ENCODE measurements at regions not wholly inside any gene's neighbourhood (a gene's known extent, or its start where the extent isn't known, plus 50 kb on each side); places are given as distances from the start of the nearest gene placed in this dataset.

- no peaks in the 10 kb centered on the region for H3K36me3 ChIP-seq
- peaks cover 71% of the 10 kb centered on the region for H3K27me3 ChIP-seq
- H3K4me1 ChIP-seq (ENCODE audit: control insufficient read depth in 1 of 2, insufficient read depth in 1 of 2, low read depth in 1 of 2, low read length in 1 of 2) = no peaks in the 10 kb centered on the region
- no peak overlapping the region for H3K27ac ChIP-seq
- no peaks in the 10 kb centered on the region for H3K9me3 ChIP-seq
- no peak for TF ChIP-seq CTCF (IDR thresholded peaks at IDR 0.05)
- no peak overlapping the region for H3K4me3 ChIP-seq (ENCODE audit: low read depth in 1 of 2, low read length in 1 of 2)
Observed at GRCh38 chr11:33488971-33489370, 211.7 kb downstream of the C11orf91 start.

DNA sequence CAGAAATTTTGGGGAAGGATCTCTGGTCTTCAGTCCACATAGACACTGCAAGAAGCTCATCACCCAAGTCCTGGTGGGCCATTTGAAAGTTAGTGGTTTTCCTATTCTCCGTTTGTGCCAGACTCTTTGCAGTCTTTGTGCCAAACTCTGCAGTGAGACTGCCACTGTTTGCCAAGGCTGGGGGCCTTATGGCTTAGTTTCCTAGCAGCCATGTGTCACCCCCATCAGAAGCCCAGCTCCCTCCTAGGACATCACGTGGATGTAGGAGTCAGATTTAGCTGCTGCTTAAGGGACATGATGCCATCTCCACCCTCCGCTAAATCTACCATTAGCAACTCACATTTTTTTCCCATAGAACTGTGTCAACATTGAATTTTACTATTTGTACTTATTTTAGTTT is 220.0 kb downstream of the C11orf91 start:
- TF ChIP-seq CTCF (IDR thresholded peaks at IDR 0.05) = no peak
- no peaks in the 10 kb centered on the region for H3K9me3 ChIP-seq
- peaks cover 84% of the 10 kb centered on the region for H3K27me3 ChIP-seq
- no peaks in the 10 kb centered on the region for H3K4me1 ChIP-seq (ENCODE audit: control insufficient read depth in 1 of 2, insufficient read depth in 1 of 2, low read depth in 1 of 2, low read length in 1 of 2)
- no peak overlapping the region for H3K4me3 ChIP-seq (ENCODE audit: low read depth in 1 of 2, low read length in 1 of 2)
- no peak overlapping the region for H3K27ac ChIP-seq
- H3K36me3 ChIP-seq = no peaks in the 10 kb centered on the region

DNA sequence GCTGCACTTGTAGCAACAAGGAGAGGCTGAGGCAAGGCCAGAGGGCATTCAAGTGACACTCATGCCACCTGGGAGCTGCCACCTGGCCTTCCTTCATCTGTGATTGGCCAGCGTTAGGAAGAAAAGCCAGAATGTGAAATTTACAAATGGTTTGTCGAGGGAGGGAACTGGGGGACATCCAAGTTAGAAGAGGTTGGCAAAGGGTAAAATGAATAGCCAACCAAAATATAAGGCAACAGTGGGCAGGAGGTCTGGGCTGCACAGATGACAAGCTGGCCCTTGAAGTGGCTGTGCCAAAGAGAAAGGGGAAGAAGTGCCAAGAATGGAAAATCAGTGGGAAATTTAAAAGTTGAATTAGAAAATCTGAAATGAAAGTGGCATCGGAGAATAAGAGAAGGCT is 221.4 kb downstream of the C11orf91 start:
- Histone ChIP-seq H3K27me3 (peaks cover 89% of the 10 kb centered on the region), H3K4me1 (ENCODE audit: control insufficient read depth in 1 of 2, insufficient read depth in 1 of 2, low read depth in 1 of 2, low read length in 1 of 2) (no peaks in the 10 kb centered on the region), H3K27ac (no peak overlapping the region), H3K9me3 (no peaks in the 10 kb centered on the region), H3K4me3 (ENCODE audit: low read depth in 1 of 2, low read length in 1 of 2) (no peak overlapping the region), H3K36me3 (no peaks in the 10 kb centered on the region)
- no peak for TF ChIP-seq CTCF (IDR thresholded peaks at IDR 0.05)

GRCh38 chr11:33478111-33478573 is 221.0 kb downstream of the HIPK3 start:
- Histone ChIP-seq H3K36me3 (no peaks in the 10 kb centered on the region), H3K27ac (no peak overlapping the region), H3K4me1 (ENCODE audit: control insufficient read depth in 1 of 2, insufficient read depth in 1 of 2, low read depth in 1 of 2, low read length in 1 of 2) (no peaks in the 10 kb centered on the region), H3K9me3 (no peaks in the 10 kb centered on the region), H3K27me3 (peaks cover 92% of the 10 kb centered on the region), H3K4me3 (ENCODE audit: low read depth in 1 of 2, low read length in 1 of 2) (no peak overlapping the region)
- no peak for TF ChIP-seq CTCF (IDR thresholded peaks at IDR 0.05)

GRCh38 chr11:33476945-33477606 is 219.9 kb downstream of the HIPK3 start:
- H3K4me1 ChIP-seq (ENCODE audit: control insufficient read depth in 1 of 2, insufficient read depth in 1 of 2, low read depth in 1 of 2, low read length in 1 of 2) = no peaks in the 10 kb centered on the region
- no peaks in the 10 kb centered on the region for H3K9me3 ChIP-seq
- no peaks in the 10 kb centered on the region for H3K36me3 ChIP-seq
- no peak overlapping the region for H3K27ac ChIP-seq
- peaks cover 92% of the 10 kb centered on the region for H3K27me3 ChIP-seq
- H3K4me3 ChIP-seq (ENCODE audit: low read depth in 1 of 2, low read length in 1 of 2) = no peak overlapping the region
- TF ChIP-seq CTCF (IDR thresholded peaks at IDR 0.05) = no peak
